Suprapubic skin (tissue), 4 donors: ENCODE measurements at regions not wholly inside any gene's neighbourhood (a gene's known extent, or its start where the extent isn't known, plus 50 kb on each side); places are given as distances from the start of the nearest gene placed in this dataset.
"Not testable (repeated sequence)": the region's sequence is repeated elsewhere in the genome, so short reads cannot be mapped to it uniquely, and the experiment has no call there.

Experiments
- DNase-seq, 2 donors: peaks; one replicate each; pipeline ENCODE4 v3.0.0-alpha.2; 2019; ENCODE audit warnings: low spot score in 2 of 2
- H3K27ac ChIP-seq: fragments of 200-600 bp; sonication (generic); one replicate; pipeline ENCODE4 v1.5.1; 2019
- H3K27me3 ChIP-seq: fragments of 200-600 bp; sonication (generic); one replicate; pipeline ENCODE4 v1.5.1; 2019
- H3K36me3 ChIP-seq: fragments of 200-600 bp; sonication (generic); one replicate; pipeline ENCODE4 v1.5.1; 2019
- H3K4me1 ChIP-seq: fragments of 200-600 bp; sonication (generic); one replicate; pipeline ENCODE4 v1.5.1; 2019
- H3K4me3 ChIP-seq: fragments of 200-600 bp; sonication (generic); one replicate; pipeline ENCODE4 v1.5.1; 2019; ENCODE audit warnings: mild to moderate bottlenecking
- H3K9me3 ChIP-seq: fragments of 200-600 bp; sonication (generic); one replicate; pipeline ENCODE4 v1.5.1; 2019
- EP300 ChIP-seq: sonication (generic); formaldehyde crosslinking; IDR thresholded peaks from one replicate; pipeline ENCODE4 v1.6.1; 2017; ENCODE audit warnings: antibody characterized with exemption
- POLR2A ChIP-seq, 2 donors: fragments of 450-650 bp; IDR thresholded peaks; one replicate each; pipeline ENCODE4 v1.6.1; 2017; ENCODE audit warnings: antibody characterized with exemption in 2 of 2, mild to moderate bottlenecking in 2 of 2, moderate library complexity in 2 of 2
- POLR2AphosphoS5 ChIP-seq, 3 donors: sonication (generic); formaldehyde crosslinking; IDR thresholded peaks; one replicate each; pipeline ENCODE4 v1.6.1; 2017; ENCODE audit warnings: antibody characterized with exemption in 3 of 3
- WGBS: methylation state at CpG from one replicate; pipeline ENCODE4 v1.1.5; 2018; 5-methylcytosine and 5-hydroxymethylcytosine counted together
- TF ChIP-seq, protein P1 (sequence below), 2 donors: fragments of 200-600 bp in 1 of 2; fragments of 450-650 bp in 1 of 2; sonication (generic) in 1 of 2; IDR thresholded peaks; one replicate each; pipeline ENCODE4 v1.5.1; 2016 to 2019; ENCODE audit warnings: antibody characterized with exemption in 2 of 2, mild to moderate bottlenecking in 1 of 2, moderate library complexity in 1 of 2

DNA sequence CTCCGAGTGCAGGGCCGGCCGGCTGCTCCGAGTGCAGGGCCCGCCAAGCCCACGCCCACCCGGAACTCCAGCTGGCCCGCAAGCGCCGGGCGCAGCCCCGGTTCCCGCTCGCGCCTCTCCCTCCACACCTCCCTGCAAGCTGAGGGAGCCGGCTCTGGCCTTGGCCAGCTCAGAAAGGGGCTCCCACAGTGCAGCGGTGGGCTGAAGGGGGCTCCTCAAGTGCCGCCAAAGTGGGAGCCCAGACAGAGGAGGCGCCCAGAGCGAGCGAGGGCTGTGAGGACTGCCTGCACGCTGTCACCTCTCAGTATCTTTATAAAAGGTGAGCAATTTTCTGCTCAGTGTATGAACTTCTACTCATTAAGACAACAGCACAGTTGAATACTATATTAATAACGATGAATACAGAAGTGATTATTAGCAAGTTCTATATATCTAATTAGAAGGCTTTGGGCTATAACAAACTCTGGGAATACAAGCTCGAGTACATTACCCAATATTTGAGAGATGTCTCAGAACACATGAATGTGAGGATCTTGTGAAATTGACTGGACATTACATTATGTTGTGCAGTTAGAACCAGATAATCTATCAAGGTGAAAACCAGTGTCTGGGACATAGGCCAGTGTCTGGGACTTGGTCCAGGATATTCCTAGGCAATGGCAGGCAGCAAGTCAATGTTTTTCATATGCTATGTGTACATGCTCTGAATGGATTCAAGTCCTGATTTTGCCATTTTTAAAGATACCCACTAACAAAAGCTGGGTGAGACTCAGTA lies 112.9 kb downstream of the ZNF330 start:
- H3K27ac ChIP-seq, DNase-seq, H3K36me3 ChIP-seq, H3K27me3 ChIP-seq, H3K9me3 ChIP-seq: not testable (repeated sequence)
- peak in 1 of 3 donors; percentile 25 for TF ChIP-seq POLR2AphosphoS5 (IDR thresholded peaks at IDR 0.05)
- Histone ChIP-seq H3K4me1 (peaks cover 16% of the 10 kb centered on the region), H3K4me3 (peak overlapping the region; percentile 37)
- WGBS = 15% methylated on average over 18 of the region's 24 CpGs

DNA sequence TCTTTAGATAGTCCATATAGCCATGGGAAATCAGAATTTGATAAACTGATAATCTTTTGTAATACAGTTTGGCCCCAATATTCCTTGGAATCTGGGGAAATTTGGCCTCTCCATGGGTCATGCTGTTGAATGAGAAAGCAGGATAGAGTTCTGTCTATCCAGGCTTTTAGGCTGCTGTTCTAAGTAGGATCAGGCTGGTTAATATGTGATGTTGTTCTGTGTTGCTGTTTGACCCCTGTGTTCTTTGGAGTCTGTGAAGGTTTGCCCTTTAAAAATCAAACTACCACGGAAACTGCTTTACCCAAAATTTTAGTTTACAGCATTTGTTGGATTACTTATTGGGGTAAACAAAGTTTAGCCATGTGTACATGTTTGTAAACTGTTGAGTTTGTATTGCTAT lies 114.5 kb downstream of the ZNF330 start:
- Histone ChIP-seq H3K27me3 (no peaks in the 10 kb centered on the region), H3K27ac (no peak overlapping the region), H3K36me3 (no peaks in the 10 kb centered on the region), H3K4me1 (peaks cover 2% of the 10 kb centered on the region), H3K9me3 (no peaks in the 10 kb centered on the region), H3K4me3 (no peak overlapping the region)
- TF ChIP-seq POLR2AphosphoS5 (IDR thresholded peaks at IDR 0.05) = no peak
- no peak for TF ChIP-seq POLR2A (IDR thresholded peaks at IDR 0.05)
- TF ChIP-seq, protein P1, sequence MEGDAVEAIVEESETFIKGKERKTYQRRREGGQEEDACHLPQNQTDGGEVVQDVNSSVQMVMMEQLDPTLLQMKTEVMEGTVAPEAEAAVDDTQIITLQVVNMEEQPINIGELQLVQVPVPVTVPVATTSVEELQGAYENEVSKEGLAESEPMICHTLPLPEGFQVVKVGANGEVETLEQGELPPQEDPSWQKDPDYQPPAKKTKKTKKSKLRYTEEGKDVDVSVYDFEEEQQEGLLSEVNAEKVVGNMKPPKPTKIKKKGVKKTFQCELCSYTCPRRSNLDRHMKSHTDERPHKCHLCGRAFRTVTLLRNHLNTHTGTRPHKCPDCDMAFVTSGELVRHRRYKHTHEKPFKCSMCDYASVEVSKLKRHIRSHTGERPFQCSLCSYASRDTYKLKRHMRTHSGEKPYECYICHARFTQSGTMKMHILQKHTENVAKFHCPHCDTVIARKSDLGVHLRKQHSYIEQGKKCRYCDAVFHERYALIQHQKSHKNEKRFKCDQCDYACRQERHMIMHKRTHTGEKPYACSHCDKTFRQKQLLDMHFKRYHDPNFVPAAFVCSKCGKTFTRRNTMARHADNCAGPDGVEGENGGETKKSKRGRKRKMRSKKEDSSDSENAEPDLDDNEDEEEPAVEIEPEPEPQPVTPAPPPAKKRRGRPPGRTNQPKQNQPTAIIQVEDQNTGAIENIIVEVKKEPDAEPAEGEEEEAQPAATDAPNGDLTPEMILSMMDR (IDR thresholded peaks at IDR 0.05) = no peak
- TF ChIP-seq EP300 = no peak
- DNase-seq = no peak
- WGBS = 79% methylated on average over 1 of the region's 1 CpG

DNA sequence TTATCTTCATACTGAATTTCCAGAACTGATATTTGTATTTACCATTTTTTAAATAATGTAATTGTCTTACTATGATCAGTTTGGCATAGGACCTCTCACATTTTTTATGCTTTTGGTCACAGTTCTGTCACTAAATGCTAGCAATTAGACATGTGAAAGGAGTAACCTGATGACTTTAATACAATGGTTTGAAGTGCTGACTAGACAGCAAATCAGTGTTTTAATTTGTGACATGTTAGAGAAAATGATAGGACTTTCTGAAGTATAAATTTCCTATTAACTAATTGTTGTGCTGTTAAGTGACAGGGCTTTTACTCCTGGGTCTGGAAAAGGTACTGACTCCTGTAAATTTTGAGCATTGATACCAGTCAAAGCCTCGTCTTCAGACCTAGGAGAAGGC lies 117.5 kb downstream of the ZNF330 start:
- no peak for TF ChIP-seq EP300
- no peak for TF ChIP-seq POLR2AphosphoS5 (IDR thresholded peaks at IDR 0.05)
- TF ChIP-seq POLR2A (IDR thresholded peaks at IDR 0.05) = no peak
- TF ChIP-seq, protein P1 (IDR thresholded peaks at IDR 0.05) = no peak
- WGBS = 94% methylated on average over 1 of the region's 1 CpG
- no peaks in the 10 kb centered on the region for H3K27me3 ChIP-seq
- H3K4me1 ChIP-seq = no peaks in the 10 kb centered on the region
- no peaks in the 10 kb centered on the region for H3K9me3 ChIP-seq
- DNase-seq = no peak
- no peaks in the 10 kb centered on the region for H3K36me3 ChIP-seq
- no peak overlapping the region for H3K27ac ChIP-seq
- H3K4me3 ChIP-seq = no peak overlapping the region

DNA sequence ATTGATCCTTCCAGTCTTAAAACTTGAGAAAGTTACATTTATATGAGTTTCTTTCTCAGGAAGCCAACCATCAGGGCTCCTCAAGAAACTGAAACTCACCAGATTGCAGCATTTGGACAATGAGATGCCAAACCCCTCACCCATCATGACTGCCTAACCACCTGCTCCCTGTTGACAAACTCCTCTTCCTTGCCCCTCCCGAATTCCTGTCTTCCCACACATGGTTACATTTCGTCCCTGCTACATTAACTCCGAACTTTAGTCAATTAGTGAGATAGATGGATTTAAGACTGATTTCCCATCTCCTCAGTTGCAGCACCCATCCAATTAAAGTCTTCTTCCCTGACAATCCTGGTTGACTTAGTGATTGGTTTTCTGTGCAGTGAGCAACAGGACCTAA lies 118.7 kb downstream of the ZNF330 start:
- Histone ChIP-seq H3K36me3 (no peaks in the 10 kb centered on the region), H3K9me3 (no peaks in the 10 kb centered on the region), H3K4me1 (no peaks in the 10 kb centered on the region), H3K4me3 (no peak overlapping the region), H3K27ac (no peak overlapping the region), H3K27me3 (no peaks in the 10 kb centered on the region)
- 81% methylated on average over 3 of the region's 3 CpGs for WGBS
- no peak for TF ChIP-seq POLR2AphosphoS5 (IDR thresholded peaks at IDR 0.05)
- no peak for TF ChIP-seq EP300
- TF ChIP-seq, protein P1 (IDR thresholded peaks at IDR 0.05) = no peak
- no peak for TF ChIP-seq POLR2A (IDR thresholded peaks at IDR 0.05)
- no peak for DNase-seq

DNA sequence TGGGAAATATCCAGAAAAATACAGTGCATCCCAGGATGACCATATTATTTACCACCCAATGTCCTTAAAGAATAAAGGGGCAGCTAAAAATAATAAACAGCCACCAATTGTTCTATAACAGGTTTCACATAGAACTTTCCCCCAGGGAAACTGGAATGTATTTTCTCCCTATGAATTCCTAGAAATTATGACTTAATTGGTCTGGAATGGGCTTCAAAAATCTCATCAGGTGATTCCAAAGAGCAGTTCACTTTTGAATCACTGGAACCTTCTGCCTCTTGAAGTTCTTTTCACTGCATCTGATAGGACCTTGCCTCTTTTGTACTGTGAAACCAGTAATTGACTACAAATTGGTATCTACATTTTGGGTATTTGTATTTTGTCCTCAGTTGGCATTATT lies 119.3 kb downstream of the ZNF330 start:
- Histone ChIP-seq H3K36me3 (no peaks in the 10 kb centered on the region), H3K4me1 (no peaks in the 10 kb centered on the region), H3K27me3 (no peaks in the 10 kb centered on the region), H3K4me3 (no peak overlapping the region), H3K27ac (no peak overlapping the region), H3K9me3 (no peaks in the 10 kb centered on the region)
- TF ChIP-seq, protein P1 (IDR thresholded peaks at IDR 0.05) = no peak
- no peak for TF ChIP-seq POLR2A (IDR thresholded peaks at IDR 0.05)
- TF ChIP-seq EP300 = no peak
- no peak for TF ChIP-seq POLR2AphosphoS5 (IDR thresholded peaks at IDR 0.05)
- no peak for DNase-seq

DNA sequence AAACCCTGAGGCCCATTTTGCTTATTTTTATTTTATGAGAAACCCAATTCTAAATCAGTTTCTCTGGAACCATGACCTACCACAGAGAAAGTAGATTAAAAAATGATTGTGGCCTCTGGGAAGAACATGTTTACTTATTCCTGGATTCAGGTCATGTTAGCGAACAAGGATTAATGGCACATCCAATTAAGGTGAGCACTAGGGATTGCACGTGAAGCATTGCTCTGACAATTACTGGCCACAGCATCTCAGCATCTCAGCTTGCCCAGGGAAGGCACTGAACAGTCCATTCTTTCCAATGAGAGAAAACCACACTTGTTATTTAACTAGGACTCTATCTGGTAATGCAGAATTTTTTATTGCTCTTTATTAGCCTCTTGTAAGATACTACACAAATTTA lies 119.8 kb downstream of the ZNF330 start:
- WGBS = 91% methylated on average over 2 of the region's 2 CpGs
- Histone ChIP-seq H3K27me3 (no peaks in the 10 kb centered on the region), H3K36me3 (no peaks in the 10 kb centered on the region), H3K4me3 (no peak overlapping the region), H3K9me3 (no peaks in the 10 kb centered on the region), H3K4me1 (no peaks in the 10 kb centered on the region), H3K27ac (no peak overlapping the region)
- TF ChIP-seq POLR2AphosphoS5 (IDR thresholded peaks at IDR 0.05) (no peak), EP300 (no peak), POLR2A (IDR thresholded peaks at IDR 0.05) (no peak)
- TF ChIP-seq, protein P1 (IDR thresholded peaks at IDR 0.05) = no peak
- no peak for DNase-seq
